ENCODE measurements at regions not wholly inside any gene's neighbourhood (a gene's known extent, or its start where the extent isn't known, plus 50 kb on each side); places are given as distances from the start of the nearest gene placed in this dataset.
A peak's percentile ranks its signal among the peaks of the same experiment; 100 is the strongest.

DNA sequence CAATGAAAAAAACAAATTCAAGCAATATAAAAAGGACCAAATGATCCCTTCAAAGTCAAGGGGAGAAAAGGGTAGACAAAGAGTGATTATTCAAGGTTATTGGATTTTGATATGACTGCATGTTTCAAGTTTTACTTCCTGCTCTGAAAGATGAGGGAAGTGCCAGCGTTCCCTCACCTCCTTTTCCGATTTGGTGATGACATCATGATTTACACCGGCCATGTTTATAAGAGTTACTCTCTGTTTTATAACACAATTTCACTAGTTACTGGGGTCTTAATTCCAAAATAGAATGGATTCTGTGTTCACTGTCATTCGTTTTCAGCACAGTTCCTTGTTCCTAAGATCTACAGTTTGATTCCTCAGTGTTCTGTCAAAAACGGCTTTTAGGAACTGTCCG is 60.5 kb upstream of the CPXM2 start:
- no peak for DNase-seq

DNA sequence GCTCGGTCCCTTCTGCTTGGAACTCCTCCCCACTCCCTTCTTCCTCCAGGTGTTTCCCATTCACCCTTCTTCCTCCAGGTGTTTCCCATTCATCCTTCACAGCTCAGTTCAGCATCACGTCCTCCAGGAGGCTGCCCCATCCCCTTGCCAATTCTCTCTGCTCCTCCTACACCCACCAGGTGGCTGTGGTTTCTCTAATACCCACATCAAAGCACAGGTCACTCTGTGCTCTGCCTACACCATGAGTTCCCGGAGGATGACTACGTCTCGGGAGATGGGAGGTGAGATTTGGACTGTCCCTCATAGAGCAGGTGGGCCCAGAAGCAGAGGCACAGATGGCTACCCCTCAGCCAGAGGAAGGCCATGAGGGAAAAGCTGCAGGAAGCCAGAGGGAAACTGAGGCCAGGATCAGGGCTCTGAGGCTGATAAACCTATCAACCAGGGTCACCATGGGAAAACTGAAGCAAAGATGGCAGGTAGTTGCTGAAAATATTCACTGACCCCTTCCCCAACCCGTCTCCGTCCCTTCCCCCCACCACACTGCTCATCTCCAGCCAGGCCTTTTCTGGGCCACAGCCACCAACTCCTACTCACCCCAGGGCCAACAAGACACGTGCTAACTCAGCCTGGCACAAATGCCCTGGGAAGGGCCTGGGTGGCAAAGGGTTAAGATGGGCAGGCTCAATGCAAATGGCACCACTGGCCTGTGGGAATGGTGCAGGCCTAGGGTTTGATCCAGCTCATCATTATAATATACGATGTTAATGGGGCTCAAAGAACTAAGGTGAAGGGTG is 56.6 kb upstream of the CPXM2 start:
- DNase-seq: no peak

DNA sequence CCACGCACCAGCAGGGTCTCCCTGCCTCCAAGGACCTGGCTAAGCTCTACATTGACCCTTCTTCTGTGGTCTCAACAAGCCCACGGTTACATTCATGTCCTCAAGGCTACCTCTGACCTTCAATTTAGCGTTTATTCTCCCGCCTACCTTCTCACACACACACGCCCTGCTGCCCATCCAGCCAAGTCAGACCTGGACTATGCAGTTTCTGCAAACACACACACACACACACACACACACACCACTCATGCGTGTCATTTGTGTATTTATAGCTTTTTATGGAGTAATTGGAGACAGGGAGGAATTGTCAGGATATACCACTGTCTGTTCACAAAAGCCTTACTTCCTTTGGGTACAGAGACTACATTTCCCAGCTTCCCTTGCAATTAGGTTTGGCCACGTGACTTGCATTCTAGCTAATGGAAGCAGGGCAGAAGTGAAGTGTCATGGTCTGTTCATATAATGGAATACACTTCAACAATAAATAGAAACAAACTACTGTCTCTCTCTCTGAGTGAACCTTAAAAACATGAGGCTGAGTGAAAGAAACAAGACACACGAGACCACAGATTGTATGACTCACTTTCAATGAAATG is 53.8 kb upstream of the CPXM2 start:
- DNase-seq: peak in 1 of 2 experiments; percentile 16

DNA sequence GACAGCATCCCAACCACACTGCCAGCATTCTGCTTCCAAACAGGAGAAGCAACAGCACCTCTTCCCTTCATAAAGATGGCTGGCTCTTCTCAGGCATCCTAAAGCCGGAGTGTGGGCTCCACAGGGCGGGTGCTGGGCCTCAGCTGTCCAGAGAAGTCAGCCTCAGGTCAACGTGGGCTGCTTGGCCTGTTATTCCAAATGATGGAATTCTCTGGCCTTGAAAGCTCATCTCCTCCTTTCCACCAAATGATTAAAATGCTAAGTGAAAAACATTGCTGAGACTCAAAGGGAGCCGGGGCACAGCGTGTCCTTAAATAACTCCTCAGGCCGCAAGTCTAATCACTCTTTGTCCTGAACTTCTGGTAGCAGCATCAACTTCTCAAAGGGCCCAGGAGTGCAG is 53.1 kb upstream of the CPXM2 start:
- DNase-seq: no peak

DNA sequence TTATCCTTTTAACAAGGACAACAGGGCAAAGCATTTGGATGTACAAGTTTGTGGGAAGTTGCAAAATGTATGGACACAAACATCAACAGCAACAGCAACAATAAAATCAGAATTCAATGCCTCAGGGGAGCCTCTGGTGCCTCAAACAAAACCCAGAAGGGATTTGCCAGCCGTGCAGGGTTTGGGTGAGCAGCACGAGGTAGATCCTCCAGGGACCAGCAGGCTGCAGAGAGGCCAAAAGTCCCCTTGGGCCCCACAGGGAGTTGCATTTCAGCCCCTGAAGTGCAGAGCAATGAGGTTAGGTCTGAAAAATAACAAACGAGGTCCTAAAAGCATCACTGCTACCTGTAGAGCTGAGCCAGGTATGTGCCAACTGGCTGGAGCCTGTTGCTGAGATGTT is 51.7 kb upstream of the CPXM2 start:
- DNase-seq: no peak

DNA sequence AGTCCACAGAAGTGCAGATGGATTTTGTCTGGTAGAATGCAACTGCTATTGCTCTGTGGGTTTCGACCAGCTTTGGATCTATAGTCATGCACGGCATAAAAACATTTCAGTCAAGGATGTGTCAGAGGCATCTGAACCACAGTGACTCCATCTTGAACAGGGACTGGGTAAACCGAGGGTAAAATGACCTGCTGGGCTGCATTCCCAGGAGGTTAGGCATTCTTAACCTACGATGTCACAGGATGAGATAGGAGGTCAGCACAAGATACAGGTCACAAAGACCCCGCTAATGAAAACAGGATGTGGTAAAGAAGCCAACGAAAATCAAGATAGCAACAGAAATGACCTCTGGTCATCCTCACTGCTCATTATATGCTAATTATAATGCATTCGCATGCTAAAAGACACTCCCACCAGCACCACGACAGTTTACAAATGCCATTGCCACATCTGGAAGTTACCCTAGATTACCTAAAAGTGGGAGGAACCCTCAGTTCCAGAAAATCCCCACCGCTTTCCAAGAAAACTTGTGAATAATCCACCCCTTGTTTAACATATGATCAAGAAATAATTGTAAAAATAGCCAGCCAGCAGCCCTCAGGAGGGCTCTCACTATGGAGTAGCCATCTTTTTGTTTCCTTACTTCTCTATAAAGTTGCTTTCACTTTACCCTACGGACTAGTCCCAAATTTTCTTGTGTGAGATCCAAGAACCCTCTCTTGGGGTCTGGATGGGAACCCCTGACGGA is 50.7 kb upstream of the CPXM2 start:
- no peak for DNase-seq

Data from NCI-H187 (cell line).